Osteocyte (in vitro differentiated cells): ENCODE measurements at regions not wholly inside any gene's neighbourhood (a gene's known extent, or its start where the extent isn't known, plus 50 kb on each side); places are given as distances from the start of the nearest gene placed in this dataset.

Experiments
- DNase-seq: peaks from one replicate; pipeline ENCODE4 v3.0.0; 2021; ENCODE audit warnings: mixed read lengths; ENCODE audit not compliant: unreplicated experiment; ENCODE audit errors: extremely low spot score
- H3K27ac Mint-ChIP-seq: one replicate; pipeline ENCODE4 v1.8.0; 2021; ENCODE audit warnings: mild to moderate bottlenecking, mixed read lengths; ENCODE audit not compliant: unreplicated experiment
- H3K27me3 Mint-ChIP-seq: one replicate; pipeline ENCODE4 v1.8.0; 2021; ENCODE audit warnings: mixed read lengths; ENCODE audit not compliant: unreplicated experiment
- H3K36me3 Mint-ChIP-seq: one replicate; pipeline ENCODE4 v1.8.0; 2021; ENCODE audit warnings: mixed read lengths; ENCODE audit not compliant: unreplicated experiment
- H3K4me1 Mint-ChIP-seq: one replicate; pipeline ENCODE4 v1.8.0; 2021; ENCODE audit warnings: mixed read lengths; ENCODE audit not compliant: unreplicated experiment
- H3K4me3 Mint-ChIP-seq: one replicate; pipeline ENCODE4 v1.8.0; 2021; ENCODE audit warnings: mild to moderate bottlenecking, moderate library complexity, mixed read lengths; ENCODE audit not compliant: unreplicated experiment
- H3K9me3 Mint-ChIP-seq: one replicate; pipeline ENCODE4 v1.8.0; 2021; ENCODE audit warnings: mixed read lengths; ENCODE audit not compliant: unreplicated experiment
- TF ChIP-seq, protein P1 (sequence below): fragments of 200-600 bp; sonication (generic); IDR thresholded peaks from 2 replicates; pipeline ENCODE4 v1.5.0; 2021; ENCODE audit warnings: antibody characterized with exemption, mild to moderate bottlenecking, moderate library complexity

DNA sequence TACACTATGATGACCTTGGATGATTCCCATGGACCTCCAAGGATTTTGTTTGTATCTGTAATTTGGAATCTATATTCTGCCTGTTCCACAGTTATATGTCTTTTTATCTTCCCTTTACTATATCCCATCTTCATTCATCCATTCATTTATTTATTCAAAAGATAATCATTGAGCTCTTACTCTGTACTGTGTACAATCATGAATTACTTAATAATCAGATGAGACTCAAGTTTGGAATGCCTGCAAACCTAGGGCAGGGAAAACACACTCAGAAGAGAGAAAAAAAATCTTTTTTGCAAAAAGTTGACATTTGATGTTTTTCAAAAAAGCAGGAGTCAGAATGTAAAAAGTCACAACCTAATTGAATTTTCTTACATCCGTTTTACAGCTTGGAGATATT, 170.2 kb upstream of the GNAI1 start:
- Mint-ChIP-seq H3K36me3 (no peaks in the 10 kb centered on the region), H3K4me1 (no peaks in the 10 kb centered on the region), H3K27ac (no peak overlapping the region), H3K4me3 (no peak overlapping the region), H3K27me3 (peaks cover 29% of the 10 kb centered on the region), H3K9me3 (no peaks in the 10 kb centered on the region)
- TF ChIP-seq, protein P1, sequence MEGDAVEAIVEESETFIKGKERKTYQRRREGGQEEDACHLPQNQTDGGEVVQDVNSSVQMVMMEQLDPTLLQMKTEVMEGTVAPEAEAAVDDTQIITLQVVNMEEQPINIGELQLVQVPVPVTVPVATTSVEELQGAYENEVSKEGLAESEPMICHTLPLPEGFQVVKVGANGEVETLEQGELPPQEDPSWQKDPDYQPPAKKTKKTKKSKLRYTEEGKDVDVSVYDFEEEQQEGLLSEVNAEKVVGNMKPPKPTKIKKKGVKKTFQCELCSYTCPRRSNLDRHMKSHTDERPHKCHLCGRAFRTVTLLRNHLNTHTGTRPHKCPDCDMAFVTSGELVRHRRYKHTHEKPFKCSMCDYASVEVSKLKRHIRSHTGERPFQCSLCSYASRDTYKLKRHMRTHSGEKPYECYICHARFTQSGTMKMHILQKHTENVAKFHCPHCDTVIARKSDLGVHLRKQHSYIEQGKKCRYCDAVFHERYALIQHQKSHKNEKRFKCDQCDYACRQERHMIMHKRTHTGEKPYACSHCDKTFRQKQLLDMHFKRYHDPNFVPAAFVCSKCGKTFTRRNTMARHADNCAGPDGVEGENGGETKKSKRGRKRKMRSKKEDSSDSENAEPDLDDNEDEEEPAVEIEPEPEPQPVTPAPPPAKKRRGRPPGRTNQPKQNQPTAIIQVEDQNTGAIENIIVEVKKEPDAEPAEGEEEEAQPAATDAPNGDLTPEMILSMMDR, result no peak
- DNase-seq, result no peak

DNA sequence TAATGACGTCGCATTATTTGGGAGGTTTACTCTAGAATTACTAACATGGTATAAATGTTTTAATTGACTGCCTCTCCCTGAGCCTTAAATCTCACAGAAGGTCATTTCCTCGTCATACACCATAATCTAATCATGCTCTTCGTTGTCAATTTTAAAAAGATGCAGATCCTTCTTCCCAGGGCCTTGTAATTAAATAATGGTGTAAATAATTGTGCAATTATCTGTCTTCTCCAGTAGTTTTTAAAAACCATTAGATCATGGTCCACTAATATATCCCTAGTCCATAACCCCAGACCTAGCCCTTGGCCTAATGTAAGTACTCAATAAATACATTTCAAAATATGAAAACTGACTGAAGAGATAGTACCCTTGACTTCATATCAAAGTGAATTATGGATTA, 181.5 kb upstream of the GNAI1 start:
- H3K27ac Mint-ChIP-seq, result no peak overlapping the region
- no peak for DNase-seq
- H3K9me3 Mint-ChIP-seq, result peaks cover 3% of the 10 kb centered on the region
- H3K4me3 Mint-ChIP-seq, result no peak overlapping the region
- H3K27me3 Mint-ChIP-seq, result peaks cover 23% of the 10 kb centered on the region
- H3K4me1 Mint-ChIP-seq, result no peaks in the 10 kb centered on the region
- TF ChIP-seq, protein P1, result no peak
- H3K36me3 Mint-ChIP-seq, result no peaks in the 10 kb centered on the region

DNA sequence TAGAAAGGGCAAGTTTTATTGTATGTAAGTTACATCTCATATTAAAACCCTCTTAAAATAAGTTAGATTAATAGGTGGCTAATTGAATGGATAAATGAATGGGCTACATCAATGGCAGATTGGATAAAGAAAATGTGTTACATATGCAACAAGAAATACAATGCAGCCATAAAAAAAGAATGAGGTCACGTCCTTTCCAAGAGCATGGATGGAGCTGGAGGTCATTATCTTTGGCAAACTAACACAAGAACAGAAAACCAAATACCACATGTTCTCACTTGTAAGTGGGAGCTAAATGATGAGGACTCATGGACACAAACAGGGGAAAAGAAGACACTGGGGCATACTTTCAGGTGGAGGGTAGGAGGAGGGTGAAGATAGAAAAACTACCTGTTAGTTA, 182.2 kb upstream of the GNAI1 start:
- H3K4me1 Mint-ChIP-seq, result no peaks in the 10 kb centered on the region
- peaks cover 3% of the 10 kb centered on the region for H3K9me3 Mint-ChIP-seq
- no peak overlapping the region for H3K27ac Mint-ChIP-seq
- TF ChIP-seq, protein P1, result no peak
- no peak overlapping the region for H3K4me3 Mint-ChIP-seq
- H3K36me3 Mint-ChIP-seq, result no peaks in the 10 kb centered on the region
- peaks cover 20% of the 10 kb centered on the region for H3K27me3 Mint-ChIP-seq
- no peak for DNase-seq

DNA sequence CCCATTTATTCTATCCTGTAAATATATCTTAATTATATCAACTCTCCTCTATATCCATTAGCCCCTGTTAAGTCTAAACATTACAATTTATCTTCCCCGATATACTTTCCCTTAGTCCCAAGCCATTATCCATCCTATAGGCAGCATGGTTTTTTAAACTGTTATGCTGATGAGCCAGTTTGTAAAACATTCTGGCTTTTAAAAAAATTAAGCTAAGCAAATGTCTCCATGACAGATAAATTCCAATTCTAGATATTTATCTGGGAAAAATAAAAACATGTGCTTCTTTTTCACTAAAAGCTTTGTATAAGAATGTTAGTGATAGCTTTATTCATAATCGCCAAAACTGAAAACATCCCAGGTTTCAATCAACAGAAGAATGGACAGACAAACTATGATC, 183.2 kb upstream of the GNAI1 start:
- Mint-ChIP-seq H3K4me1 (no peaks in the 10 kb centered on the region), H3K36me3 (no peaks in the 10 kb centered on the region), H3K27ac (no peak overlapping the region), H3K9me3 (peaks cover 3% of the 10 kb centered on the region), H3K27me3 (peaks cover 14% of the 10 kb centered on the region), H3K4me3 (no peak overlapping the region)
- no peak for DNase-seq
- TF ChIP-seq, protein P1, result no peak

DNA sequence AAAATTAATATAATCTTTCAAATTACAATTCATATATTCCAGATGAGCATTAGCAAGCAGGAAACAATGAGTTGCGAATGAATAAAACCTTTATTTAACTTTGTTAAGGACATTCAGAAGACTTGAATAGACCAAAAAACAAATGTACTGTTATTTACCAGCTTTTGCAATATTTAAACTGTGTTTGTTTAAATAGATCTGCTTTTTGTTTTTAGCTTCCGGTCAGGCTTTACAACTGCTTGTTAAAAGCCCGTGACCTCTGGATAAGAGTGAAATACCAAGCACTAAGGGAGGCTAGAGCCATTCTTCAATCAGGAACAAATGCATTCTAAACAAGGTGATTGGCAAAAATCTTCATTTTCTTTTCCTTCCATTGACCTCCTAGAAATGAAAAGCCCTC, 184.9 kb upstream of the GNAI1 start:
- Mint-ChIP-seq H3K4me1 (no peaks in the 10 kb centered on the region), H3K9me3 (no peaks in the 10 kb centered on the region), H3K36me3 (no peaks in the 10 kb centered on the region), H3K27ac (no peak overlapping the region), H3K4me3 (no peak overlapping the region), H3K27me3 (peaks cover 16% of the 10 kb centered on the region)
- TF ChIP-seq, protein P1, result no peak
- no peak for DNase-seq
